ENCODE measurements at regions not wholly inside any gene's neighbourhood (a gene's known extent, or its start where the extent isn't known, plus 50 kb on each side); places are given as distances from the start of the nearest gene placed in this dataset.

GRCh38 chr6:81894788-81895271, 142.3 kb upstream of the TENT5A start:
- TF ChIP-seq, protein P1, sequence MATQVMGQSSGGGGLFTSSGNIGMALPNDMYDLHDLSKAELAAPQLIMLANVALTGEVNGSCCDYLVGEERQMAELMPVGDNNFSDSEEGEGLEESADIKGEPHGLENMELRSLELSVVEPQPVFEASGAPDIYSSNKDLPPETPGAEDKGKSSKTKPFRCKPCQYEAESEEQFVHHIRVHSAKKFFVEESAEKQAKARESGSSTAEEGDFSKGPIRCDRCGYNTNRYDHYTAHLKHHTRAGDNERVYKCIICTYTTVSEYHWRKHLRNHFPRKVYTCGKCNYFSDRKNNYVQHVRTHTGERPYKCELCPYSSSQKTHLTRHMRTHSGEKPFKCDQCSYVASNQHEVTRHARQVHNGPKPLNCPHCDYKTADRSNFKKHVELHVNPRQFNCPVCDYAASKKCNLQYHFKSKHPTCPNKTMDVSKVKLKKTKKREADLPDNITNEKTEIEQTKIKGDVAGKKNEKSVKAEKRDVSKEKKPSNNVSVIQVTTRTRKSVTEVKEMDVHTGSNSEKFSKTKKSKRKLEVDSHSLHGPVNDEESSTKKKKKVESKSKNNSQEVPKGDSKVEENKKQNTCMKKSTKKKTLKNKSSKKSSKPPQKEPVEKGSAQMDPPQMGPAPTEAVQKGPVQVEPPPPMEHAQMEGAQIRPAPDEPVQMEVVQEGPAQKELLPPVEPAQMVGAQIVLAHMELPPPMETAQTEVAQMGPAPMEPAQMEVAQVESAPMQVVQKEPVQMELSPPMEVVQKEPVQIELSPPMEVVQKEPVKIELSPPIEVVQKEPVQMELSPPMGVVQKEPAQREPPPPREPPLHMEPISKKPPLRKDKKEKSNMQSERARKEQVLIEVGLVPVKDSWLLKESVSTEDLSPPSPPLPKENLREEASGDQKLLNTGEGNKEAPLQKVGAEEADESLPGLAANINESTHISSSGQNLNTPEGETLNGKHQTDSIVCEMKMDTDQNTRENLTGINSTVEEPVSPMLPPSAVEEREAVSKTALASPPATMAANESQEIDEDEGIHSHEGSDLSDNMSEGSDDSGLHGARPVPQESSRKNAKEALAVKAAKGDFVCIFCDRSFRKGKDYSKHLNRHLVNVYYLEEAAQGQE (IDR thresholded peaks at IDR 0.05; ENCODE audit: low read depth) = no peak
- TF ChIP-seq CREB1 (IDR thresholded peaks at IDR 0.05; ENCODE audit: low read depth) (no peak), NFIC (IDR thresholded peaks at IDR 0.05) (no peak), EP300 (IDR thresholded peaks at IDR 0.05; ENCODE audit: borderline replicate concordance) (no peak), CEBPB (IDR thresholded peaks at IDR 0.05) (no peak), MAX (IDR thresholded peaks at IDR 0.05) (no peak), EGR1 (IDR thresholded peaks at IDR 0.05) (no peak)
